ENCODE measurements at regions not wholly inside any gene's neighbourhood (a gene's known extent, or its start where the extent isn't known, plus 50 kb on each side); places are given as distances from the start of the nearest gene placed in this dataset.

- no peaks in the 10 kb centered on the region for H3K36me3 ChIP-seq (ENCODE audit: control insufficient read depth, insufficient read depth, low read length)
- no peaks in the 10 kb centered on the region for H4K20me1 ChIP-seq (ENCODE audit: control insufficient read depth, extremely low read depth, insufficient read depth, low read length)
- no peak overlapping the region for H3K4me2 ChIP-seq (ENCODE audit: extremely low read depth, insufficient read depth, low read length)
- H3K27ac ChIP-seq (ENCODE audit: insufficient read depth, low read length) = no peak overlapping the region
- H3K9ac ChIP-seq (ENCODE audit: insufficient read depth, low read length) = no peak overlapping the region
- TF ChIP-seq CTCF (conservative IDR thresholded peaks at IDR 0.05 in 1 of 2, IDR thresholded peaks at IDR 0.05 in 1 of 2; ENCODE audit: low read depth in 1 of 2, low read length in 2 of 2) = no peak
- TF ChIP-seq EZH2 (IDR thresholded peaks at IDR 0.05; ENCODE audit: low read length, missing control alignments) = no peak
- H2AFZ ChIP-seq (ENCODE audit: low read length) = no peak overlapping the region
- no peak for DNase-seq (ENCODE audit: low read depth in 2 of 2)
- no peaks in the 10 kb centered on the region for H3K9me3 ChIP-seq (ENCODE audit: control insufficient read depth, insufficient read depth, low read depth, low read length)
- H3K4me1 ChIP-seq (ENCODE audit: control insufficient read depth, extremely low read depth, insufficient read depth, low read length) = no peaks in the 10 kb centered on the region
- no peaks in the 10 kb centered on the region for H3K79me2 ChIP-seq (ENCODE audit: control insufficient read depth, insufficient read depth, low read length)
- H3K27me3 ChIP-seq (ENCODE audit: control insufficient read depth, insufficient read depth, low read length) = no peaks in the 10 kb centered on the region
- no peak overlapping the region for H3K4me3 ChIP-seq (replicated peaks in 1 of 4; ENCODE audit: control extremely low read depth in 1 of 4, insufficient read depth in 1 of 4, low read depth in 3 of 4, low read length in 4 of 4)
These were observed 624.6 kb downstream of the SI start for GRCh38 chr3:164453714-164454113.

GRCh38 chr3:164452707-164453106 lies 625.6 kb downstream of the SI start:
- no peaks in the 10 kb centered on the region for H3K4me1 ChIP-seq (ENCODE audit: control insufficient read depth, extremely low read depth, insufficient read depth, low read length)
- H3K27ac ChIP-seq (ENCODE audit: insufficient read depth, low read length) = no peak overlapping the region
- H2AFZ ChIP-seq (ENCODE audit: low read length) = no peak overlapping the region
- no peaks in the 10 kb centered on the region for H3K9me3 ChIP-seq (ENCODE audit: control insufficient read depth, insufficient read depth, low read depth, low read length)
- TF ChIP-seq EZH2 (IDR thresholded peaks at IDR 0.05; ENCODE audit: low read length, missing control alignments) (no peak), CTCF (conservative IDR thresholded peaks at IDR 0.05 in 1 of 2, IDR thresholded peaks at IDR 0.05 in 1 of 2; ENCODE audit: low read depth in 1 of 2, low read length in 2 of 2) (no peak)
- no peak overlapping the region for H3K4me3 ChIP-seq (replicated peaks in 1 of 4; ENCODE audit: control extremely low read depth in 1 of 4, insufficient read depth in 1 of 4, low read depth in 3 of 4, low read length in 4 of 4)
- H3K27me3 ChIP-seq (ENCODE audit: control insufficient read depth, insufficient read depth, low read length) = no peaks in the 10 kb centered on the region
- DNase-seq (ENCODE audit: low read depth in 2 of 2) = peak in 1 of 2 donors; percentile 30
- no peaks in the 10 kb centered on the region for H3K79me2 ChIP-seq (ENCODE audit: control insufficient read depth, insufficient read depth, low read length)
- H3K36me3 ChIP-seq (ENCODE audit: control insufficient read depth, insufficient read depth, low read length) = no peaks in the 10 kb centered on the region
- H3K9ac ChIP-seq (ENCODE audit: insufficient read depth, low read length) = no peak overlapping the region
- no peaks in the 10 kb centered on the region for H4K20me1 ChIP-seq (ENCODE audit: control insufficient read depth, extremely low read depth, insufficient read depth, low read length)
- no peak overlapping the region for H3K4me2 ChIP-seq (ENCODE audit: extremely low read depth, insufficient read depth, low read length)

DNA sequence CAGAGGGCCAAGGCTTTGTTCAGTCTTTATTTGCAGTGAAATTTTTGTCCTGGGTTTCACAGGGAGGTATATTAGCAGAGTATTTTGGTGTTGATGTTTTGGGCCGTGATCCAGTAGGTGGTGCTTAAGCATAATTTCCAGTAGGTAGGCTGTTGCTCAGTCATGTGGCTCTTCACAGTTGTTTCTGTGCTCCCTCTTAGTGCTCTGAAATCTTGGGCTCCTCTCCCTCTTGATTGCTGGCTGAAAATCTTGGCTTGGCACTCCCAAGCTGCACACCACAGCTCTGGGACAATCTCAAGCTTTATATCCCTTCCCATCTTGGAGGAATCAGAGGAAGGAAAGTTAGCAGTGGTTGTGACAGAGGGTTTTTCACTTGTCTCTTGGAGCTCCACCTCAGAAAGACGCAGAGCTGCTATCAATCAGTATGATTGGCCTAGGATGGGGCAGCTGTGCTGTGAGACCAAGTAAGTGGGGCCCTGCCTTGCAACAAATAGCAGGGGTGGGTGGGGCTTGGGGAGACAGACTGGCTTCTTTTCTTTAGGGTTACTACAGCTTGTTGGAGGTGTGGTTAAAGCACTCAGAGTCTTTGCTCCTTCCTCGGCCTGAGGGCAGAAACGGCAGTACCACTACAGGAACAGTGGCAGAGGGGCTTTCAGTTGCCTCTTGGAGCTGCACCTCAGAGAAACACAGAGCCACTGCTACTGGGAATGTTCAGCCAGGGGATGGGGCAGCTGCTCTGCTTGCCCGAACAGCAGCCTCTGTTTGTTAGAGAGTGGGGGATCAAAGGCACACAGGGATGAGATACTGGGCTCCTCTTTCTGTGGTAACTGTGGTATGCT lies 627.0 kb downstream of the SI start:
- Histone ChIP-seq H3K27ac (ENCODE audit: insufficient read depth, low read length) (no peak overlapping the region), H2AFZ (ENCODE audit: low read length) (no peak overlapping the region), H4K20me1 (ENCODE audit: control insufficient read depth, extremely low read depth, insufficient read depth, low read length) (no peaks in the 10 kb centered on the region), H3K36me3 (ENCODE audit: control insufficient read depth, insufficient read depth, low read length) (no peaks in the 10 kb centered on the region), H3K9me3 (ENCODE audit: control insufficient read depth, insufficient read depth, low read depth, low read length) (no peaks in the 10 kb centered on the region), H3K4me1 (ENCODE audit: control insufficient read depth, extremely low read depth, insufficient read depth, low read length) (no peaks in the 10 kb centered on the region), H3K4me2 (ENCODE audit: extremely low read depth, insufficient read depth, low read length) (no peak overlapping the region), H3K9ac (ENCODE audit: insufficient read depth, low read length) (no peak overlapping the region), H3K4me3 (replicated peaks in 1 of 4; ENCODE audit: control extremely low read depth in 1 of 4, insufficient read depth in 1 of 4, low read depth in 3 of 4, low read length in 4 of 4) (no peak overlapping the region), H3K79me2 (ENCODE audit: control insufficient read depth, insufficient read depth, low read length) (no peaks in the 10 kb centered on the region), H3K27me3 (ENCODE audit: control insufficient read depth, insufficient read depth, low read length) (no peaks in the 10 kb centered on the region)
- no peak for DNase-seq (ENCODE audit: low read depth in 2 of 2)
- TF ChIP-seq EZH2 (IDR thresholded peaks at IDR 0.05; ENCODE audit: low read length, missing control alignments) = no peak
- TF ChIP-seq CTCF (conservative IDR thresholded peaks at IDR 0.05 in 1 of 2, IDR thresholded peaks at IDR 0.05 in 1 of 2; ENCODE audit: low read depth in 1 of 2, low read length in 2 of 2) = no peak
